ENCODE measurements at regions not wholly inside any gene's neighbourhood (a gene's known extent, or its start where the extent isn't known, plus 50 kb on each side); places are given as distances from the start of the nearest gene placed in this dataset.

- Histone ChIP-seq H3K9ac (ENCODE audit: low read depth in 1 of 2, low read length in 2 of 2) (no peak overlapping the region), H3K4me3 (ENCODE audit: low read depth in 1 of 3, low read length in 3 of 3) (no peak overlapping the region), H3K4me1 (ENCODE audit: control insufficient read depth in 4 of 4, insufficient read depth in 4 of 4, low read length in 3 of 4) (no peaks in the 10 kb centered on the region), H3K27me3 (ENCODE audit: control insufficient read depth in 4 of 4, insufficient read depth in 4 of 4, low read length in 3 of 4) (no peaks in the 10 kb centered on the region), H3K36me3 (ENCODE audit: control insufficient read depth in 4 of 4, insufficient read depth in 3 of 4, low read depth in 1 of 4, low read length in 3 of 4) (no peaks in the 10 kb centered on the region), H3K27ac (ENCODE audit: low read depth in 1 of 2, low read length in 2 of 2) (no peak overlapping the region), H3K9me3 (ENCODE audit: control insufficient read depth in 4 of 4, low read length in 3 of 4) (no peaks in the 10 kb centered on the region)
- 50% methylated on average over 2 of the region's 2 CpGs for WGBS
- DNase-seq (ENCODE audit: low spot score): no peak
- TF ChIP-seq EGR1 (IDR thresholded peaks at IDR 0.05; ENCODE audit: low read depth in 2 of 2) (no peak), TAF1 (conservative IDR thresholded peaks at IDR 0.05) (no peak), JUND (IDR thresholded peaks at IDR 0.05) (no peak), HNF4G (IDR thresholded peaks at IDR 0.05) (no peak), FOXA1 (IDR thresholded peaks at IDR 0.05) (no peak), ZBTB33 (IDR thresholded peaks at IDR 0.05) (no peak), REST (IDR thresholded peaks at IDR 0.05) (no peak), MAX (IDR thresholded peaks at IDR 0.05) (no peak), CTCF (IDR thresholded peaks at IDR 0.05; ENCODE audit: low read depth, low read length, missing input control) (no peak), FOXA2 (IDR thresholded peaks at IDR 0.05) (no peak), ATF3 (IDR thresholded peaks at IDR 0.05) (no peak), GABPA (IDR thresholded peaks at IDR 0.05 in 1 of 2, conservative IDR thresholded peaks at IDR 0.05 in 1 of 2) (no peak), SP1 (IDR thresholded peaks at IDR 0.05) (no peak), YY1 (IDR thresholded peaks at IDR 0.05) (no peak), NR2F2 (IDR thresholded peaks at IDR 0.05) (no peak)
These were observed 66.6 kb upstream of the SPTLC3 start for GRCh38 chr20:12942123-12942522.

- no peak overlapping the region for H3K9ac ChIP-seq (ENCODE audit: low read depth in 1 of 2, low read length in 2 of 2)
These were observed 62.0 kb upstream of the SPTLC3 start for GRCh38 chr20:12946789-12947188.

More at GRCh38 chr20:12946789-12947188, 62.0 kb upstream of the SPTLC3 start:
- H3K9me3 ChIP-seq (ENCODE audit: control insufficient read depth in 4 of 4, low read length in 3 of 4): no peaks in the 10 kb centered on the region
- no peaks in the 10 kb centered on the region for H3K27me3 ChIP-seq (ENCODE audit: control insufficient read depth in 4 of 4, insufficient read depth in 4 of 4, low read length in 3 of 4)
- no peak overlapping the region for H3K4me3 ChIP-seq (ENCODE audit: low read depth in 1 of 3, low read length in 3 of 3)
- H3K27ac ChIP-seq (ENCODE audit: low read depth in 1 of 2, low read length in 2 of 2): no peak overlapping the region
- H3K4me1 ChIP-seq (ENCODE audit: control insufficient read depth in 4 of 4, insufficient read depth in 4 of 4, low read length in 3 of 4): no peaks in the 10 kb centered on the region
- no peak for DNase-seq (ENCODE audit: low spot score)
- no peaks in the 10 kb centered on the region for H3K36me3 ChIP-seq (ENCODE audit: control insufficient read depth in 4 of 4, insufficient read depth in 3 of 4, low read depth in 1 of 4, low read length in 3 of 4)
- TF ChIP-seq RXRA (IDR thresholded peaks at IDR 0.05): no peak
- TF ChIP-seq SP1 (IDR thresholded peaks at IDR 0.05): no peak
- TF ChIP-seq FOXA1 (IDR thresholded peaks at IDR 0.05): no peak
